GM23338 (cell line): ENCODE measurements at regions not wholly inside any gene's neighbourhood (a gene's known extent, or its start where the extent isn't known, plus 50 kb on each side); places are given as distances from the start of the nearest gene placed in this dataset.

ENCODE experiments used
- ATAC-seq: fragments of 200-7000 bp; cut with Tn5 transposase; 3 replicates; pipeline ENCODE4 v1.9.1; 2020
- DNase-seq: peaks from one replicate; pipeline ENCODE4 v3.0.0-alpha.2; 2015; ENCODE audit warnings: low spot score
- H2AFZ ChIP-seq: fragments of 200-600 bp; sonication (generic); 2 replicates; pipeline ENCODE4 v1.8.0; 2016; ENCODE audit warnings: antibody characterized with exemption, mild to moderate bottlenecking, moderate library complexity
- H3F3A ChIP-seq: fragments of 200-600 bp; sonication (generic); replicated peaks from 2 replicates; pipeline ENCODE4 v1.8.0; 2017; ENCODE audit warnings: antibody characterized with exemption, mixed run types, low read depth
- H3K27ac ChIP-seq: fragments of 200-600 bp; sonication (generic); 2 replicates; pipeline ENCODE4 v1.6.1; 2016; ENCODE audit warnings: low read depth
- H3K27me3 ChIP-seq: fragments of 200-600 bp; sonication (generic); 2 replicates; pipeline ENCODE4 v1.8.0; 2016; ENCODE audit warnings: mild to moderate bottlenecking, mixed run types, moderate library complexity; ENCODE audit not compliant: insufficient read depth
- H3K36me3 ChIP-seq: fragments of 200-600 bp; sonication (generic); 2 replicates; pipeline ENCODE4 v1.8.0; 2016; ENCODE audit warnings: mild to moderate bottlenecking; ENCODE audit not compliant: insufficient read depth
- H3K4me1 ChIP-seq: fragments of 200-600 bp; sonication (generic); 2 replicates; pipeline ENCODE4 v1.8.0; 2016; ENCODE audit warnings: mild to moderate bottlenecking, moderate library complexity; ENCODE audit not compliant: insufficient read depth
- H3K4me2 ChIP-seq: fragments of 200-600 bp; sonication (generic); 2 replicates; pipeline ENCODE4 v1.7.1; 2017; ENCODE audit warnings: mixed run types
- H3K4me3 ChIP-seq: fragments of 200-600 bp; sonication (generic); 2 replicates; pipeline ENCODE4 v1.6.1; 2016; ENCODE audit warnings: mixed run types
- H3K79me2 ChIP-seq: fragments of 200-600 bp; sonication (generic); replicated peaks from 2 replicates; pipeline ENCODE4 v1.8.0; 2017; ENCODE audit warnings: mild to moderate bottlenecking; ENCODE audit not compliant: insufficient read depth
- H3K9me2 ChIP-seq: fragments of 200-600 bp; sonication (generic); 2 replicates; pipeline ENCODE4 v1.8.0; 2017; ENCODE audit not compliant: insufficient read depth
- H4K20me1 ChIP-seq: fragments of 200-600 bp; sonication (generic); replicated peaks from 2 replicates; pipeline ENCODE4 v1.8.0; 2017; ENCODE audit warnings: mild to moderate bottlenecking; ENCODE audit not compliant: insufficient read depth
- H3K27ac Mint-ChIP-seq: 2 replicates; pipeline ENCODE4 v1.8.0; 2020; ENCODE audit warnings: inconsistent platforms, mild to moderate bottlenecking, moderate library complexity, mixed read lengths
- H3K27me3 Mint-ChIP-seq: 3 replicates; pipeline ENCODE4 v1.8.0; 2022; ENCODE audit warnings: low read depth, mild to moderate bottlenecking, moderate library complexity, mixed read lengths, inconsistent platforms; ENCODE audit not compliant: insufficient read depth, poor library complexity
- H3K36me3 Mint-ChIP-seq: 3 replicates; pipeline ENCODE4 v1.8.0; 2021; ENCODE audit warnings: low read depth, mild to moderate bottlenecking, inconsistent platforms, moderate library complexity, mixed read lengths
- H3K4me1 Mint-ChIP-seq: 3 replicates; pipeline ENCODE4 v1.8.0; 2020; ENCODE audit warnings: mild to moderate bottlenecking, inconsistent platforms, mixed read lengths
- H3K4me3 Mint-ChIP-seq: 3 replicates; pipeline ENCODE4 v1.8.0; 2021; ENCODE audit warnings: moderate library complexity, mild to moderate bottlenecking, inconsistent platforms, mixed read lengths
- H3K9me3 Mint-ChIP-seq: 3 replicates; pipeline ENCODE4 v1.8.0; 2020; ENCODE audit warnings: moderate library complexity, mild to moderate bottlenecking, inconsistent platforms, mixed read lengths
- CREB1 ChIP-seq: fragments of 250-450 bp; sonication (Bioruptor Pico); IDR thresholded peaks from 2 replicates; pipeline ENCODE4 v1.5.0; 2020; ENCODE audit warnings: low read depth, mild to moderate bottlenecking, moderate library complexity
- CTCF ChIP-seq, 2 experiments: fragments of 200-600 bp in 1 of 2; sonication (generic) in 1 of 2; conservative IDR thresholded peaks; 2 replicates each; pipeline versions ENCODE4 v1.5.1 to v1.6.1; 2016 to 2017; ENCODE audit warnings: antibody characterized with exemption in 2 of 2, low read depth in 2 of 2, mild to moderate bottlenecking in 2 of 2, moderate library complexity in 1 of 2
- ETS1 ChIP-seq: IDR thresholded peaks from 2 replicates; pipeline ENCODE4 v1.6.1; 2016; ENCODE audit warnings: antibody characterized with exemption
- EZH2 ChIP-seq: fragments of 200-600 bp; sonication (generic); IDR thresholded peaks from one replicate; pipeline ENCODE4 v1.8.0; 2017; ENCODE audit warnings: antibody characterized with exemption, mild to moderate bottlenecking, low read depth; ENCODE audit not compliant: unreplicated experiment
- JUNB ChIP-seq: IDR thresholded peaks from one replicate; pipeline ENCODE4 v1.6.1; 2016; ENCODE audit warnings: antibody characterized with exemption; ENCODE audit not compliant: unreplicated experiment
- NANOG ChIP-seq: IDR thresholded peaks from 2 replicates; pipeline ENCODE4 v1.6.1; 2016; ENCODE audit warnings: antibody characterized with exemption, borderline replicate concordance
- REST ChIP-seq: IDR thresholded peaks from one replicate; pipeline ENCODE4 v1.6.1; 2018; ENCODE audit warnings: antibody characterized with exemption; ENCODE audit not compliant: unreplicated experiment
- STAT1 ChIP-seq: IDR thresholded peaks from one replicate; pipeline ENCODE4 v1.6.1; 2016; ENCODE audit warnings: antibody characterized with exemption; ENCODE audit not compliant: unreplicated experiment

GRCh38 chr2:219736209-219736608 is 108.8 kb downstream of the SLC4A3 start:
- H3K36me3 ChIP-seq, result no peaks in the 10 kb centered on the region
- no peak overlapping the region for H3K27ac ChIP-seq
- H3F3A ChIP-seq, result no peaks in the 10 kb centered on the region
- peak; percentile 80 for ATAC-seq
- no peak overlapping the region for H2AFZ ChIP-seq
- peak; percentile 87 for DNase-seq
- H3K4me3 ChIP-seq, result no peak overlapping the region
- H4K20me1 ChIP-seq, result no peaks in the 10 kb centered on the region
- no peak overlapping the region for H3K4me3 Mint-ChIP-seq
- no peak for TF ChIP-seq REST
- TF ChIP-seq EZH2, result no peak
- TF ChIP-seq CREB1 (CRISPR knock-in tag), result no peak
- TF ChIP-seq JUNB, result no peak
- TF ChIP-seq CTCF (conservative IDR thresholded peaks at IDR 0.05; ENCODE audit: low read depth in 2 of 2), result peak; percentile 78 to 82
- no peak for TF ChIP-seq NANOG
- TF ChIP-seq ETS1, result no peak
- H3K4me1 ChIP-seq, result peaks cover 11% of the 10 kb centered on the region
- no peak overlapping the region for H3K27ac Mint-ChIP-seq
- no peaks in the 10 kb centered on the region for H3K36me3 Mint-ChIP-seq
- peaks cover 7% of the 10 kb centered on the region for H3K4me1 Mint-ChIP-seq
- H3K9me2 ChIP-seq, result no peaks in the 10 kb centered on the region; the same call in 1 of the 2 replicates
- no peaks in the 10 kb centered on the region for H3K9me3 Mint-ChIP-seq
- no peaks in the 10 kb centered on the region for H3K27me3 ChIP-seq
- H3K27me3 Mint-ChIP-seq, result no peaks in the 10 kb centered on the region
- no peak overlapping the region for H3K4me2 ChIP-seq
- H3K79me2 ChIP-seq, result no peaks in the 10 kb centered on the region

- Mint-ChIP-seq H3K9me3 (no peaks in the 10 kb centered on the region), H3K4me3 (no peak overlapping the region), H3K4me1 (peaks cover 7% of the 10 kb centered on the region), H3K27me3 (no peaks in the 10 kb centered on the region), H3K36me3 (no peaks in the 10 kb centered on the region), H3K27ac (no peak overlapping the region)
- no peak overlapping the region for H3K27ac ChIP-seq
- H2AFZ ChIP-seq, result no peak overlapping the region
- ATAC-seq, result peak; percentile 82
- no peaks in the 10 kb centered on the region; the same call in 1 of the 2 replicates for H3K9me2 ChIP-seq
- DNase-seq, result peak; percentile 24
- no peaks in the 10 kb centered on the region for H3K79me2 ChIP-seq
- TF ChIP-seq STAT1 (no peak), CTCF (conservative IDR thresholded peaks at IDR 0.05; ENCODE audit: low read depth in 2 of 2) (peak; percentile 62 to 77)
- no peaks in the 10 kb centered on the region for H4K20me1 ChIP-seq
- H3K27me3 ChIP-seq, result no peaks in the 10 kb centered on the region
- no peak overlapping the region for H3K4me2 ChIP-seq
- no peaks in the 10 kb centered on the region for H3K36me3 ChIP-seq
- H3K4me3 ChIP-seq, result no peak overlapping the region
- H3K4me1 ChIP-seq, result peaks cover 11% of the 10 kb centered on the region
- no peaks in the 10 kb centered on the region for H3F3A ChIP-seq
Observed at GRCh38 chr2:219737270-219737691, 109.9 kb downstream of the SLC4A3 start.
